HG02973 (cell line): ENCODE measurements at regions not wholly inside any gene's neighbourhood (a gene's known extent, or its start where the extent isn't known, plus 50 kb on each side); places are given as distances from the start of the nearest gene placed in this dataset.
"Not testable (repeated sequence)": the region's sequence is repeated elsewhere in the genome, so short reads cannot be mapped to it uniquely, and the experiment has no call there.

Source experiments
- ATAC-seq: cut with Tn5 transposase; IDR thresholded peaks from one replicate; pipeline ENCODE4 v1.9.1; 2021; ENCODE audit warnings: moderate library complexity; ENCODE audit not compliant: unreplicated experiment

- no peak for ATAC-seq
Observed at GRCh38 chrX:40530509-40530908, 50.3 kb upstream of the ATP6AP2 start.

- ATAC-seq, result no peak
Observed at GRCh38 chrX:40527543-40527942, 53.2 kb upstream of the ATP6AP2 start.

GRCh38 chrX:40526412-40526811 is 54.4 kb upstream of the ATP6AP2 start:
- no peak for ATAC-seq

GRCh38 chrX:40525901-40526300 is 54.9 kb upstream of the ATP6AP2 start:
- not testable (repeated sequence) for ATAC-seq

- ATAC-seq, result no peak
Observed at GRCh38 chrX:40524423-40524822, 56.3 kb upstream of the ATP6AP2 start.

- ATAC-seq, result no peak
Observed at GRCh38 chrX:40523852-40524251, 56.9 kb upstream of the ATP6AP2 start.

GRCh38 chrX:40521868-40522450 is 58.8 kb upstream of the ATP6AP2 start:
- no peak for ATAC-seq

- ATAC-seq, result no peak
Observed at GRCh38 chrX:40514376-40514775, 66.4 kb upstream of the ATP6AP2 start.

GRCh38 chrX:40513835-40514234 is 66.9 kb upstream of the ATP6AP2 start:
- ATAC-seq, result no peak

GRCh38 chrX:40513012-40513411 is 67.8 kb upstream of the ATP6AP2 start:
- ATAC-seq, result no peak

- no peak for ATAC-seq
Observed at GRCh38 chrX:40511258-40511657, 69.5 kb upstream of the ATP6AP2 start.

GRCh38 chrX:40508560-40508959 is 72.2 kb upstream of the ATP6AP2 start:
- no peak for ATAC-seq

GRCh38 chrX:40506201-40506985 is 74.4 kb upstream of the ATP6AP2 start:
- ATAC-seq, result no peak

- no peak for ATAC-seq
Observed at GRCh38 chrX:40504801-40505605, 75.8 kb upstream of the ATP6AP2 start.

GRCh38 chrX:40503094-40503493 is 77.7 kb upstream of the ATP6AP2 start:
- ATAC-seq, result no peak

GRCh38 chrX:40502688-40503087 is 78.1 kb upstream of the ATP6AP2 start:
- ATAC-seq, result no peak

GRCh38 chrX:40501164-40501855 is 79.5 kb upstream of the ATP6AP2 start:
- ATAC-seq, result no peak

- no peak for ATAC-seq
Observed at GRCh38 chrX:40496728-40497127, 84.0 kb upstream of the ATP6AP2 start.

GRCh38 chrX:40495659-40496058 is 85.1 kb upstream of the ATP6AP2 start:
- no peak for ATAC-seq

GRCh38 chrX:40494005-40494404 is 86.8 kb upstream of the ATP6AP2 start:
- ATAC-seq, result no peak

GRCh38 chrX:40488296-40488695 is 92.5 kb upstream of the ATP6AP2 start:
- ATAC-seq, result no peak
